ENCODE measurements at regions not wholly inside any gene's neighbourhood (a gene's known extent, or its start where the extent isn't known, plus 50 kb on each side); places are given as distances from the start of the nearest gene placed in this dataset.
A peak's percentile ranks its signal among the peaks of the same experiment; 100 is the strongest.

DNA sequence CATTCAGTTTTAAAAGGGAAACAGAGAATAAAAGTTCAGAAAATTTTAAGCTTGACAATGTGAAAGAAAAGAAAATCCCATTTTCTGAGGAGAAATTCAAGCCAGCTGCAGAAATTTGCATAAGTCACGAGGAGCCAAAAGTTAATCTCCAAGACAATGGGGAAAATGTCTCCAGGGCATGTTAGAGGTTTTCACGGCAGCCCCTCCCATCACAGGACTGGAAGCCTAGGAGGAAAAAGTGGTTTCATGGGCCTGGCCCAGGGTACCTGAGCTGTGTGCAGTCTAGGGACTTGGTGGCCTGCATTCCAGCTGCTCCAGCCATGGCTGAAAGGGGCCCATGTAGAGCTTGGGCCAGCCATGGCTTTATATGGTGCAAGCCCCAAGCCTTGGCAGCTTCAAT lies 59.6 kb upstream of the NXPH1 start:
- H3K9me3 Mint-ChIP-seq = peaks cover 31% of the 10 kb centered on the region
- peaks cover 32% of the 10 kb centered on the region for H3K36me3 Mint-ChIP-seq
- peaks cover 32% of the 10 kb centered on the region for H3K4me1 Mint-ChIP-seq
- TF ChIP-seq OVOL2 (CRISPR knock-in tag; IDR thresholded peaks at IDR 0.05; ENCODE audit: borderline replicate concordance) (no peak), TP53 (CRISPR knock-in tag; IDR thresholded peaks at IDR 0.05) (no peak), CREM (CRISPR knock-in tag; IDR thresholded peaks at IDR 0.05) (no peak)
- TF ChIP-seq, protein P1, sequence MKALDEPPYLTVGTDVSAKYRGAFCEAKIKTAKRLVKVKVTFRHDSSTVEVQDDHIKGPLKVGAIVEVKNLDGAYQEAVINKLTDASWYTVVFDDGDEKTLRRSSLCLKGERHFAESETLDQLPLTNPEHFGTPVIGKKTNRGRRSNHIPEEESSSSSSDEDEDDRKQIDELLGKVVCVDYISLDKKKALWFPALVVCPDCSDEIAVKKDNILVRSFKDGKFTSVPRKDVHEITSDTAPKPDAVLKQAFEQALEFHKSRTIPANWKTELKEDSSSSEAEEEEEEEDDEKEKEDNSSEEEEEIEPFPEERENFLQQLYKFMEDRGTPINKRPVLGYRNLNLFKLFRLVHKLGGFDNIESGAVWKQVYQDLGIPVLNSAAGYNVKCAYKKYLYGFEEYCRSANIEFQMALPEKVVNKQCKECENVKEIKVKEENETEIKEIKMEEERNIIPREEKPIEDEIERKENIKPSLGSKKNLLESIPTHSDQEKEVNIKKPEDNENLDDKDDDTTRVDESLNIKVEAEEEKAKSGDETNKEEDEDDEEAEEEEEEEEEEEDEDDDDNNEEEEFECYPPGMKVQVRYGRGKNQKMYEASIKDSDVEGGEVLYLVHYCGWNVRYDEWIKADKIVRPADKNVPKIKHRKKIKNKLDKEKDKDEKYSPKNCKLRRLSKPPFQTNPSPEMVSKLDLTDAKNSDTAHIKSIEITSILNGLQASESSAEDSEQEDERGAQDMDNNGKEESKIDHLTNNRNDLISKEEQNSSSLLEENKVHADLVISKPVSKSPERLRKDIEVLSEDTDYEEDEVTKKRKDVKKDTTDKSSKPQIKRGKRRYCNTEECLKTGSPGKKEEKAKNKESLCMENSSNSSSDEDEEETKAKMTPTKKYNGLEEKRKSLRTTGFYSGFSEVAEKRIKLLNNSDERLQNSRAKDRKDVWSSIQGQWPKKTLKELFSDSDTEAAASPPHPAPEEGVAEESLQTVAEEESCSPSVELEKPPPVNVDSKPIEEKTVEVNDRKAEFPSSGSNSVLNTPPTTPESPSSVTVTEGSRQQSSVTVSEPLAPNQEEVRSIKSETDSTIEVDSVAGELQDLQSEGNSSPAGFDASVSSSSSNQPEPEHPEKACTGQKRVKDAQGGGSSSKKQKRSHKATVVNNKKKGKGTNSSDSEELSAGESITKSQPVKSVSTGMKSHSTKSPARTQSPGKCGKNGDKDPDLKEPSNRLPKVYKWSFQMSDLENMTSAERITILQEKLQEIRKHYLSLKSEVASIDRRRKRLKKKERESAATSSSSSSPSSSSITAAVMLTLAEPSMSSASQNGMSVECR (CRISPR knock-in tag; IDR thresholded peaks at IDR 0.05; ENCODE audit: borderline replicate concordance) = no peak
- TF ChIP-seq, protein P2, sequence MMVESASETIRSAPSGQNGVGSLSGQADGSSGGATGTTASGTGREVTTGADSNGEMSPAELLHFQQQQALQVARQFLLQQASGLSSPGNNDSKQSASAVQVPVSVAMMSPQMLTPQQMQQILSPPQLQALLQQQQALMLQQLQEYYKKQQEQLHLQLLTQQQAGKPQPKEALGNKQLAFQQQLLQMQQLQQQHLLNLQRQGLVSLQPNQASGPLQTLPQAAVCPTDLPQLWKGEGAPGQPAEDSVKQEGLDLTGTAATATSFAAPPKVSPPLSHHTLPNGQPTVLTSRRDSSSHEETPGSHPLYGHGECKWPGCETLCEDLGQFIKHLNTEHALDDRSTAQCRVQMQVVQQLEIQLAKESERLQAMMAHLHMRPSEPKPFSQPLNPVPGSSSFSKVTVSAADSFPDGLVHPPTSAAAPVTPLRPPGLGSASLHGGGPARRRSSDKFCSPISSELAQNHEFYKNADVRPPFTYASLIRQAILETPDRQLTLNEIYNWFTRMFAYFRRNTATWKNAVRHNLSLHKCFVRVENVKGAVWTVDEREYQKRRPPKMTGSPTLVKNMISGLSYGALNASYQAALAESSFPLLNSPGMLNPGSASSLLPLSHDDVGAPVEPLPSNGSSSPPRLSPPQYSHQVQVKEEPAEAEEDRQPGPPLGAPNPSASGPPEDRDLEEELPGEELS (CRISPR knock-in tag; IDR thresholded peaks at IDR 0.05) = no peak
- TF ChIP-seq, protein P3, sequence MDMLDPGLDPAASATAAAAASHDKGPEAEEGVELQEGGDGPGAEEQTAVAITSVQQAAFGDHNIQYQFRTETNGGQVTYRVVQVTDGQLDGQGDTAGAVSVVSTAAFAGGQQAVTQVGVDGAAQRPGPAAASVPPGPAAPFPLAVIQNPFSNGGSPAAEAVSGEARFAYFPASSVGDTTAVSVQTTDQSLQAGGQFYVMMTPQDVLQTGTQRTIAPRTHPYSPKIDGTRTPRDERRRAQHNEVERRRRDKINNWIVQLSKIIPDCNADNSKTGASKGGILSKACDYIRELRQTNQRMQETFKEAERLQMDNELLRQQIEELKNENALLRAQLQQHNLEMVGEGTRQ (CRISPR knock-in tag; IDR thresholded peaks at IDR 0.05) = 0 out of 2 replicates have a peak, but pooled peaks have one; percentile 17
- TF ChIP-seq, protein P4, sequence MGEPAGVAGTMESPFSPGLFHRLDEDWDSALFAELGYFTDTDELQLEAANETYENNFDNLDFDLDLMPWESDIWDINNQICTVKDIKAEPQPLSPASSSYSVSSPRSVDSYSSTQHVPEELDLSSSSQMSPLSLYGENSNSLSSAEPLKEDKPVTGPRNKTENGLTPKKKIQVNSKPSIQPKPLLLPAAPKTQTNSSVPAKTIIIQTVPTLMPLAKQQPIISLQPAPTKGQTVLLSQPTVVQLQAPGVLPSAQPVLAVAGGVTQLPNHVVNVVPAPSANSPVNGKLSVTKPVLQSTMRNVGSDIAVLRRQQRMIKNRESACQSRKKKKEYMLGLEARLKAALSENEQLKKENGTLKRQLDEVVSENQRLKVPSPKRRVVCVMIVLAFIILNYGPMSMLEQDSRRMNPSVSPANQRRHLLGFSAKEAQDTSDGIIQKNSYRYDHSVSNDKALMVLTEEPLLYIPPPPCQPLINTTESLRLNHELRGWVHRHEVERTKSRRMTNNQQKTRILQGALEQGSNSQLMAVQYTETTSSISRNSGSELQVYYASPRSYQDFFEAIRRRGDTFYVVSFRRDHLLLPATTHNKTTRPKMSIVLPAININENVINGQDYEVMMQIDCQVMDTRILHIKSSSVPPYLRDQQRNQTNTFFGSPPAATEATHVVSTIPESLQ (CRISPR knock-in tag; IDR thresholded peaks at IDR 0.05) = no peak
- ChIA-PET CTCF (no interaction called here), POLR2A (no interaction called here)
- no peak overlapping the region for H3K27ac Mint-ChIP-seq
- no peaks in the 10 kb centered on the region; the same call in 1 of the 2 replicates for H3K27me3 Mint-ChIP-seq (ENCODE audit: low read depth)
- no peak overlapping the region for H3K4me3 Mint-ChIP-seq
- peak; percentile 19 for DNase-seq (ENCODE audit: low spot score)
- no peak for ATAC-seq

DNA sequence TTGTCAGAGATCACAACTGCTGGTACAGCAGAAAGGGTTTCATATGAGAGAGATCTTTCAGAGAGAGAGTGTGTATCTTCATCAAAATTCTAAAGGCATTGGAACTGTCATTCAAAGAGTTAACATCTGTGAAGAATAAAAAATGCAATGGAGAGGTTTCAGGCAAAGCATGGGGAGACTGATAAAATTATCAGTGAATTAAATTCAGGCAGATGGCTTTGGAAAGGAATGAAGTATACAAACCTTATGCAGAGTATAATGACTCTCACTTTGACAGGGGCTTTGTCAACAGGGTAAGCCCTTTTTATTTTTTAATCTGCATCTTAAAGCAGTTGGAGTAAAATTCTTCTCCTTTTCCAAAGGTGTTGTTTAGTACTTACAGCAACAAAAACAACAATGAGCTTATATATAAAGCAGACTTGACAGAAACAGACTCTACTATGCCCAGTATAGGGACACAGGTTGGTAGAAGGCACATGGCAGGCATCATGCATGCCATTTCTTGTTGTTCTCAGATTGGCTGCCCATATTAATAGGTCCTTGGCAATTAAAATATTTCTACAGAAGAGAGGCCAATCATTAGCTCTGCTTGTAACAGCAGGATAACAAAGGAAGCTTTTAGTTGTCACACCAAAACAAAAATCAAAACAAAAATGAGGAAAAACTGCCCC lies 54.9 kb upstream of the NXPH1 start:
- Mint-ChIP-seq H3K4me3 (no peak overlapping the region), H3K27me3 (ENCODE audit: low read depth) (no peaks in the 10 kb centered on the region; the same call in 1 of the 2 replicates), H3K9me3 (peaks cover 23% of the 10 kb centered on the region), H3K27ac (no peak overlapping the region), H3K36me3 (peaks cover 24% of the 10 kb centered on the region), H3K4me1 (peaks cover 4% of the 10 kb centered on the region)
- ATAC-seq (no peak), DNase-seq (ENCODE audit: low spot score) (no peak)
- ChIA-PET POLR2A (no interaction called here), CTCF (interaction anchor here (1.0 kb wide), 1 partner anchor 127 kb away, joined by 3 read pairs; no protein-coding TSS in a partner anchor)
- TF ChIP-seq, protein P2 (CRISPR knock-in tag; IDR thresholded peaks at IDR 0.05) = no peak
- TF ChIP-seq, protein P5, sequence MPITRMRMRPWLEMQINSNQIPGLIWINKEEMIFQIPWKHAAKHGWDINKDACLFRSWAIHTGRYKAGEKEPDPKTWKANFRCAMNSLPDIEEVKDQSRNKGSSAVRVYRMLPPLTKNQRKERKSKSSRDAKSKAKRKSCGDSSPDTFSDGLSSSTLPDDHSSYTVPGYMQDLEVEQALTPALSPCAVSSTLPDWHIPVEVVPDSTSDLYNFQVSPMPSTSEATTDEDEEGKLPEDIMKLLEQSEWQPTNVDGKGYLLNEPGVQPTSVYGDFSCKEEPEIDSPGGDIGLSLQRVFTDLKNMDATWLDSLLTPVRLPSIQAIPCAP (CRISPR knock-in tag; IDR thresholded peaks at IDR 0.05) = no peak
- TF ChIP-seq, protein P6, sequence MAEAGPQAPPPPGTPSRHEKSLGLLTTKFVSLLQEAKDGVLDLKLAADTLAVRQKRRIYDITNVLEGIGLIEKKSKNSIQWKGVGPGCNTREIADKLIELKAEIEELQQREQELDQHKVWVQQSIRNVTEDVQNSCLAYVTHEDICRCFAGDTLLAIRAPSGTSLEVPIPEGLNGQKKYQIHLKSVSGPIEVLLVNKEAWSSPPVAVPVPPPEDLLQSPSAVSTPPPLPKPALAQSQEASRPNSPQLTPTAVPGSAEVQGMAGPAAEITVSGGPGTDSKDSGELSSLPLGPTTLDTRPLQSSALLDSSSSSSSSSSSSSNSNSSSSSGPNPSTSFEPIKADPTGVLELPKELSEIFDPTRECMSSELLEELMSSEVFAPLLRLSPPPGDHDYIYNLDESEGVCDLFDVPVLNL (CRISPR knock-in tag; IDR thresholded peaks at IDR 0.05; ENCODE audit: borderline replicate concordance, low read depth) = no peak
- TF ChIP-seq RELA (CRISPR knock-in tag; IDR thresholded peaks at IDR 0.05; ENCODE audit: borderline replicate concordance) (no peak), MXD4 (CRISPR knock-in tag; IDR thresholded peaks at IDR 0.05; ENCODE audit: borderline replicate concordance) (no peak), ZNF416 (CRISPR knock-in tag; IDR thresholded peaks at IDR 0.05) (no peak), SMAD3 (CRISPR knock-in tag; IDR thresholded peaks at IDR 0.05; ENCODE audit: borderline replicate concordance) (no peak), PRRX2 (CRISPR knock-in tag; IDR thresholded peaks at IDR 0.05) (no peak)
- TF ChIP-seq, protein P7, sequence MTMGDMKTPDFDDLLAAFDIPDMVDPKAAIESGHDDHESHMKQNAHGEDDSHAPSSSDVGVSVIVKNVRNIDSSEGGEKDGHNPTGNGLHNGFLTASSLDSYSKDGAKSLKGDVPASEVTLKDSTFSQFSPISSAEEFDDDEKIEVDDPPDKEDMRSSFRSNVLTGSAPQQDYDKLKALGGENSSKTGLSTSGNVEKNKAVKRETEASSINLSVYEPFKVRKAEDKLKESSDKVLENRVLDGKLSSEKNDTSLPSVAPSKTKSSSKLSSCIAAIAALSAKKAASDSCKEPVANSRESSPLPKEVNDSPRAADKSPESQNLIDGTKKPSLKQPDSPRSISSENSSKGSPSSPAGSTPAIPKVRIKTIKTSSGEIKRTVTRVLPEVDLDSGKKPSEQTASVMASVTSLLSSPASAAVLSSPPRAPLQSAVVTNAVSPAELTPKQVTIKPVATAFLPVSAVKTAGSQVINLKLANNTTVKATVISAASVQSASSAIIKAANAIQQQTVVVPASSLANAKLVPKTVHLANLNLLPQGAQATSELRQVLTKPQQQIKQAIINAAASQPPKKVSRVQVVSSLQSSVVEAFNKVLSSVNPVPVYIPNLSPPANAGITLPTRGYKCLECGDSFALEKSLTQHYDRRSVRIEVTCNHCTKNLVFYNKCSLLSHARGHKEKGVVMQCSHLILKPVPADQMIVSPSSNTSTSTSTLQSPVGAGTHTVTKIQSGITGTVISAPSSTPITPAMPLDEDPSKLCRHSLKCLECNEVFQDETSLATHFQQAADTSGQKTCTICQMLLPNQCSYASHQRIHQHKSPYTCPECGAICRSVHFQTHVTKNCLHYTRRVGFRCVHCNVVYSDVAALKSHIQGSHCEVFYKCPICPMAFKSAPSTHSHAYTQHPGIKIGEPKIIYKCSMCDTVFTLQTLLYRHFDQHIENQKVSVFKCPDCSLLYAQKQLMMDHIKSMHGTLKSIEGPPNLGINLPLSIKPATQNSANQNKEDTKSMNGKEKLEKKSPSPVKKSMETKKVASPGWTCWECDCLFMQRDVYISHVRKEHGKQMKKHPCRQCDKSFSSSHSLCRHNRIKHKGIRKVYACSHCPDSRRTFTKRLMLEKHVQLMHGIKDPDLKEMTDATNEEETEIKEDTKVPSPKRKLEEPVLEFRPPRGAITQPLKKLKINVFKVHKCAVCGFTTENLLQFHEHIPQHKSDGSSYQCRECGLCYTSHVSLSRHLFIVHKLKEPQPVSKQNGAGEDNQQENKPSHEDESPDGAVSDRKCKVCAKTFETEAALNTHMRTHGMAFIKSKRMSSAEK (CRISPR knock-in tag; IDR thresholded peaks at IDR 0.05; ENCODE audit: borderline replicate concordance) = no peak

All from WTC11 (cell line).